Activated CD4-positive, alpha-beta T cell treated with anti-CD3 and anti-CD28 coated beads, Interleukin-2, Interleukin-6, amounts not matched to agents 100 ng/mL and 50 ng/mL, durations not matched to agents 16 hours and 8 hours (primary cell): ENCODE measurements at regions not wholly inside any gene's neighbourhood (a gene's known extent, or its start where the extent isn't known, plus 50 kb on each side); places are given as distances from the start of the nearest gene placed in this dataset.

Source experiments
- DNase-seq: peaks from one replicate; pipeline ENCODE4 v3.0.0-alpha.2; 2020

DNA sequence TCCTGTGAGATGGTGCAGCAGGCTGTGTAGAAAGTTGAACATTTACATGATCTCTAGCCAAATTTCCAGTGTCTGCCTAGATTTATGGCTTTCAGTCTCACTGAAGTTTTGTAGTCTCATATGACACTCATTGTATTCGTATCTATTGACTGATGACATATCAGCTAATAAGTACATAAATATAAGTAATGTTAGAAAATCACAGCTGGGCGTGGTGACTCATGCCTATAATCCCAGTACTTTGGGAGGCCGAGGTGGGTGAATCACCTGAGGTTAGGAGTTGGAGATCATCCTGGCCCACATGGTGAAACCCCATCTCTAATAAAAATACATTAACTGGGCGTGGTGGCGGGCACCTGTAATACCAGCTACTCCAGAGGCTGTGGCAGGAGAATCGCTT is 54.7 kb upstream of the HTR2A start:
- no peak for DNase-seq

DNA sequence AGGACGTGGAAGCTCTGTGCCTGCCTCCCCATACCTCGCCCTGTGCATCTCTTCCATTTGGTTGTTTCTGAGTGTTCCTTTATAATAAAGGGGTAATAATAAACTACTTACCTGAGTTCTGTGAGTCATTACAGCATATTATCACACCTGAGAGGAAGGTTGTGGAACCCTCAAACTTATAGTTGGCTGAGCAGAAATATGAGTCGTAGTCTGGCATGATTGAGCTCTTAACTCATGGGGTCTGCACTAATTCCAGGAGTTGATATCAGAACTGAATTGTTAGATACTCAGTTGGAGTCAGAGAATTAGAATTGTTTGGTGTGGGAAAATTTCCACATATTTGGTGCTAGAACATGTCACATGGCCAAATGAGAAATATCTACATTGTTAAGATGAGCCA is 52.4 kb upstream of the HTR2A start:
- DNase-seq, result no peak

DNA sequence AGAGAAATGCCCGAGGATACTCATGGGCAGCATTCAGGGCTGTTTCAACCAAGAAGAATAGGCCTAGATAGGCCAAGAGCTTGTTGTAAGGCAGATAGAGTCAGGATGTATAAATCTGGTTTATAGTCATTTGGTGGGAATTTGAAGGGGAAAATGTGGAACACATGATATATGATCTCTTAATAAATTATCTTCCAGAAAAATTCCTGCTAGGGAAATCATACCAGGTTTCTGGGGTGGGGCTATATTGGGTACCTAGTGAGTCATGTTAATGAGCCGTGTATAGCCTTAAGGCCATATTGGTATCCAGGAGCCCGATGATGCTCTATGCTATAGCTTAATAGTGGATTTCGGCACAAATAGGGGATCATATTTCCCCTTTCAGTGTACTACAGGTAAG is 51.5 kb upstream of the HTR2A start:
- DNase-seq, result no peak

DNA sequence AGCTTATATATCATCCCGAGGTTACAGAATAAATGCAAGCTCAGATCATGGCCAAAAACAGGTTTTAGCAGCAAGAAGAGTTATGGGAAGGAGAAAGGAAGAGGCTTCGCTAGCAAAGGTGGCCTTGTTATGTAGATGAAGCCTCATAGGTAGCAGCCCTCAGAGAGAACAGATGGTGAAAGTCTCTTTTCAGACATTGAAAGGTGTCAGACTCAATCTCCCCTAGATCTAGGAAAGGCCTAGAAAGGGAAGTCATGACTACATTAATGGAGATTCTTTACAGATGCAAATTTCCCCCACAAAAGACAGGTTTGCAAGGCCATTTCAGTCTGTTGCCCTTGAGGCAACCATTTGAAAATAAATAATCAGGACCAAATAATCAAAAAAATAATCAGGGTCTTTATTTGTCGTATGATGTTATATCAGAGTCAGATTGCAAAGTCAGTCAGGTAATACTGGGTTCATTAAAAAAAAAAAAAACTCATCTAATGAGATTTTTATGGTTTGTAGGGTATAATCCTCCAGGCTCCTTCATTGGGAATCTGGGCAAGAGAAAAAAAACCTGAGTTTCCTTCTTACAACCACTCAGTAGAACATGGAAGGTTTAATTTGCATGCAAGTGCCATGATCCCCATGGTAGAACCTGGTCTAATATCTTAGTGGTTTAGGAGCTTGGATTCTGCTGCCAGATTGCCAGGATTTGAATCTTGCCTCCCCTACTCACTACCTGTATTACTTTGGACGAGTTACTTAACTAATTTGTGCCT is 50.8 kb upstream of the HTR2A start:
- DNase-seq, result no peak
